Tibial nerve (tissue), 4 donors: ENCODE measurements at regions not wholly inside any gene's neighbourhood (a gene's known extent, or its start where the extent isn't known, plus 50 kb on each side); places are given as distances from the start of the nearest gene placed in this dataset.

Experiments
- DNase-seq, 2 donors: peaks; one replicate each; pipeline ENCODE4 v3.0.0-alpha.2; 2019; ENCODE audit warnings: low spot score in 2 of 2
- H3K27ac ChIP-seq, 4 donors: fragments of 200-600 bp; sonication (generic) in 3 of 4; one replicate each; pipeline ENCODE4 v1.5.1; 2017 to 2019; ENCODE audit warnings: mild to moderate bottlenecking in 1 of 4
- H3K27me3 ChIP-seq, 2 donors: fragments of 200-600 bp; sonication (generic) in 1 of 2; one replicate each; pipeline versions ENCODE4 v1.5.1 to v1.6.0; 2017 to 2019
- H3K36me3 ChIP-seq, 3 donors: fragments of 200-600 bp; sonication (generic); one replicate each; pipeline ENCODE4 v1.5.1; 2018 to 2019
- H3K4me1 ChIP-seq, 4 donors: fragments of 200-600 bp; sonication (generic) in 3 of 4; one replicate each; pipeline ENCODE4 v1.5.1; 2017 to 2019
- H3K4me3 ChIP-seq, 4 donors: fragments of 200-600 bp; sonication (generic) in 3 of 4; one replicate each; pipeline ENCODE4 v1.5.1; 2017 to 2019; ENCODE audit warnings: mild to moderate bottlenecking in 1 of 4, moderate library complexity in 1 of 4
- H3K9me3 ChIP-seq, 4 donors: fragments of 200-600 bp; sonication (generic) in 3 of 4; one replicate each; pipeline ENCODE4 v1.5.1; 2017 to 2019
- CTCF ChIP-seq, 5 experiments: fragments of 200-600 bp in 3 of 5; fragments of 450-650 bp in 2 of 5; sonication (generic) in 3 of 5; IDR thresholded peaks; one replicate each; pipeline ENCODE4 v1.5.1; 2016 to 2019; ENCODE audit warnings: antibody characterized with exemption in 5 of 5, mild to moderate bottlenecking in 3 of 5, moderate library complexity in 2 of 5
- EP300 ChIP-seq, 2 donors: sonication (generic); formaldehyde crosslinking; IDR thresholded peaks; one replicate each; pipeline ENCODE4 v1.6.1; 2017; ENCODE audit warnings: antibody characterized with exemption in 2 of 2, mild to moderate bottlenecking in 1 of 2
- POLR2A ChIP-seq, 2 donors: fragments of 450-650 bp; IDR thresholded peaks; one replicate each; pipeline ENCODE4 v1.6.1; 2017; ENCODE audit warnings: antibody characterized with exemption in 2 of 2, mild to moderate bottlenecking in 2 of 2, moderate library complexity in 2 of 2
- WGBS, 2 donors: methylation state at CpG; one replicate each; pipeline ENCODE4 v1.1.5; 2018; 5-methylcytosine and 5-hydroxymethylcytosine counted together

- no peak overlapping the region for H3K4me3 ChIP-seq
- no peaks in the 10 kb centered on the region for H3K4me1 ChIP-seq
- WGBS, 2 donors = 56 to 63% methylated on average over 6 of the region's 6 CpGs
- TF ChIP-seq POLR2A (IDR thresholded peaks at IDR 0.05) (no peak), CTCF (IDR thresholded peaks at IDR 0.05) (no peak), EP300 (IDR thresholded peaks at IDR 0.05) (no peak)
- no peaks in the 10 kb centered on the region for H3K27me3 ChIP-seq
- no peak overlapping the region for H3K27ac ChIP-seq
- DNase-seq = no peak
- H3K9me3 ChIP-seq = no peaks in the 10 kb centered on the region
- H3K36me3 ChIP-seq = no peaks in the 10 kb centered on the region
Observed at GRCh38 chr17:56038131-56038530, 115.1 kb upstream of the ANKFN1 start.

- H3K27me3 ChIP-seq = no peaks in the 10 kb centered on the region
- H3K4me3 ChIP-seq = no peak overlapping the region
- no peaks in the 10 kb centered on the region for H3K36me3 ChIP-seq
- no peaks in the 10 kb centered on the region for H3K9me3 ChIP-seq
- 45 to 49% methylated on average over 9 of the region's 9 CpGs for WGBS, 2 donors
- H3K27ac ChIP-seq = no peak overlapping the region
- TF ChIP-seq EP300 (IDR thresholded peaks at IDR 0.05) = no peak
- no peak for TF ChIP-seq POLR2A (IDR thresholded peaks at IDR 0.05)
- no peak for TF ChIP-seq CTCF (IDR thresholded peaks at IDR 0.05)
- no peak for DNase-seq
- H3K4me1 ChIP-seq = no peaks in the 10 kb centered on the region
Observed at GRCh38 chr17:56045872-56046271, 107.4 kb upstream of the ANKFN1 start.

GRCh38 chr17:56047331-56047730 lies 105.9 kb upstream of the ANKFN1 start:
- Histone ChIP-seq H3K4me1 (no peaks in the 10 kb centered on the region), H3K4me3 (no peak overlapping the region), H3K9me3 (peaks cover 0 to 5% (median 0%) of the 10 kb centered on the region in 4 donors), H3K36me3 (no peaks in the 10 kb centered on the region), H3K27me3 (no peaks in the 10 kb centered on the region), H3K27ac (no peak overlapping the region)
- TF ChIP-seq EP300 (IDR thresholded peaks at IDR 0.05) = no peak
- no peak for TF ChIP-seq POLR2A (IDR thresholded peaks at IDR 0.05)
- TF ChIP-seq CTCF (IDR thresholded peaks at IDR 0.05) = no peak
- WGBS, 2 donors = 33 to 34% methylated on average over 5 of the region's 5 CpGs
- DNase-seq = no peak

GRCh38 chr17:56057869-56058268 lies 95.4 kb upstream of the ANKFN1 start:
- TF ChIP-seq CTCF (IDR thresholded peaks at IDR 0.05) (no peak), POLR2A (IDR thresholded peaks at IDR 0.05) (no peak), EP300 (IDR thresholded peaks at IDR 0.05) (no peak)
- DNase-seq = no peak
- Histone ChIP-seq H3K4me1 (no peaks in the 10 kb centered on the region), H3K27me3 (no peaks in the 10 kb centered on the region), H3K36me3 (no peaks in the 10 kb centered on the region), H3K9me3 (peaks cover 0 to 30% (median 0%) of the 10 kb centered on the region in 4 donors), H3K4me3 (no peak overlapping the region), H3K27ac (no peak overlapping the region)
- 87 to 92% methylated on average over 3 of the region's 3 CpGs for WGBS, 2 donors

- TF ChIP-seq POLR2A (IDR thresholded peaks at IDR 0.05) (no peak), CTCF (IDR thresholded peaks at IDR 0.05) (no peak), EP300 (IDR thresholded peaks at IDR 0.05) (no peak)
- H3K9me3 ChIP-seq = peaks cover 0 to 22% (median 0%) of the 10 kb centered on the region in 4 donors
- no peak overlapping the region for H3K4me3 ChIP-seq
- H3K4me1 ChIP-seq = no peaks in the 10 kb centered on the region
- H3K27me3 ChIP-seq = no peaks in the 10 kb centered on the region
- 45 to 64% methylated on average over 4 to 7 of the region's 7 CpGs for WGBS, 2 donors
- DNase-seq = no peak
- H3K36me3 ChIP-seq = no peaks in the 10 kb centered on the region
- H3K27ac ChIP-seq = no peak overlapping the region
Observed at GRCh38 chr17:56064506-56064905, 88.8 kb upstream of the ANKFN1 start.
